Medulla oblongata (tissue), 1 donor: ENCODE measurements at regions not wholly inside any gene's neighbourhood (a gene's known extent, or its start where the extent isn't known, plus 50 kb on each side); places are given as distances from the start of the nearest gene placed in this dataset.
"Not testable (repeated sequence)": the region's sequence is repeated elsewhere in the genome, so short reads cannot be mapped to it uniquely, and the experiment has no call there.

Source experiments
- DNase-seq: peaks from one replicate; pipeline ENCODE4 v3.0.0-alpha.2; 2015; ENCODE audit errors: extremely low spot score

- DNase-seq = no peak
Observed at GRCh38 chrX:121169099-121170035, 122.0 kb downstream of the GLUD2 start.

GRCh38 chrX:121172703-121173102, 125.3 kb downstream of the GLUD2 start:
- DNase-seq = no peak

- no peak for DNase-seq
Observed at GRCh38 chrX:121179972-121180371, 132.6 kb downstream of the GLUD2 start.

GRCh38 chrX:121191779-121192178, 144.4 kb downstream of the GLUD2 start:
- no peak for DNase-seq

GRCh38 chrX:121195719-121196118, 148.3 kb downstream of the GLUD2 start:
- no peak for DNase-seq

- DNase-seq = not testable (repeated sequence)
Observed at GRCh38 chrX:121196872-121197444, 149.5 kb downstream of the GLUD2 start.

GRCh38 chrX:121208563-121208962, 161.2 kb downstream of the GLUD2 start:
- no peak for DNase-seq

GRCh38 chrX:121216641-121217374, 169.4 kb downstream of the GLUD2 start:
- DNase-seq = no peak

- no peak for DNase-seq
Observed at GRCh38 chrX:121221322-121221977, 174.0 kb downstream of the GLUD2 start.

- DNase-seq = no peak
Observed at GRCh38 chrX:121227888-121228287, 180.5 kb downstream of the GLUD2 start.

- DNase-seq = no peak
Observed at GRCh38 chrX:121231566-121232358, 184.4 kb downstream of the GLUD2 start.

- no peak for DNase-seq
Observed at GRCh38 chrX:121236040-121236439, 188.6 kb downstream of the GLUD2 start.

GRCh38 chrX:121238093-121238492, 190.7 kb downstream of the GLUD2 start:
- DNase-seq = no peak

GRCh38 chrX:121244511-121244910, 197.1 kb downstream of the GLUD2 start:
- DNase-seq = no peak

- peak; percentile 26 for DNase-seq
Observed at GRCh38 chrX:121245763-121246162, 198.4 kb downstream of the GLUD2 start.

- DNase-seq = no peak
Observed at GRCh38 chrX:121254336-121254735, 206.9 kb downstream of the GLUD2 start.

- DNase-seq = no peak
Observed at GRCh38 chrX:121256647-121257046, 209.2 kb downstream of the GLUD2 start.

- no peak for DNase-seq
Observed at GRCh38 chrX:121258545-121258944, 211.1 kb downstream of the GLUD2 start.

- no peak for DNase-seq
Observed at GRCh38 chrX:121259170-121259569, 211.8 kb downstream of the GLUD2 start.

- no peak for DNase-seq
Observed at GRCh38 chrX:121260596-121261240, 213.3 kb downstream of the GLUD2 start.

- no peak for DNase-seq
Observed at GRCh38 chrX:121283921-121284320, 236.5 kb downstream of the GLUD2 start.
